Activated CD8-positive, alpha-beta memory T cell treated with anti-CD3 and anti-CD28 coated beads, Interleukin-2, amount 50 U/mL, for 24 hours (primary cell): ENCODE measurements at regions not wholly inside any gene's neighbourhood (a gene's known extent, or its start where the extent isn't known, plus 50 kb on each side); places are given as distances from the start of the nearest gene placed in this dataset.

Source experiments
- DNase-seq: peaks from one replicate; pipeline ENCODE4 v3.0.0-alpha.2; 2020; ENCODE audit errors: extremely low read depth

- DNase-seq: no peak
These were observed 521.9 kb downstream of the PTPRC start for GRCh38 chr1:199160521-199161318.

GRCh38 chr1:199161319-199161680, 522.5 kb downstream of the PTPRC start:
- DNase-seq: no peak

DNA sequence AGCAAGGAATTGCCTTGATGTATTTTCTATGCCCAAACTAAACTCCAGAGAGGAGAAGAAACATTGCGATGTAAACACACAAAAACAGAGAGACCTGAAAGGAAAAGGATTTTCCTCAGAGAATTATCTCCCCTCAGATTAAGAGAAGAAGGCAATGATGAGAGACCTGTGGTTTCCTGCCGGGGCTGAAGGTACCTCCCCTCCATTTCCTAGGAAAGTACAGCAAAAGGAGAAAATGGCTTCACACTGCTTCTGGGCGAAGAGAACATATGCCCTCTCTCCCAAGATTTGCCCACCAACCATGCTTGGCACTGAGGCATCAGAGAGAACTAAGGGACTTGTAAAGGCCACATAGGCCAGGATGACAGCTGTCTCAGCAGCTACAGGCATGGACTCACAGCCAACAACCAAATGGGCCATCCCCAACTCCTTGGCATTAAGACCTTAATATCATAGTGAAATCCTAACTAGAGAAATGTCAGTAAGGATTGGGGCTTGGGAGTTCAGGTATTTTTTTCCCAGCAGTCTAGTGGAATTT, 523.0 kb downstream of the PTPRC start:
- DNase-seq: no peak

DNA sequence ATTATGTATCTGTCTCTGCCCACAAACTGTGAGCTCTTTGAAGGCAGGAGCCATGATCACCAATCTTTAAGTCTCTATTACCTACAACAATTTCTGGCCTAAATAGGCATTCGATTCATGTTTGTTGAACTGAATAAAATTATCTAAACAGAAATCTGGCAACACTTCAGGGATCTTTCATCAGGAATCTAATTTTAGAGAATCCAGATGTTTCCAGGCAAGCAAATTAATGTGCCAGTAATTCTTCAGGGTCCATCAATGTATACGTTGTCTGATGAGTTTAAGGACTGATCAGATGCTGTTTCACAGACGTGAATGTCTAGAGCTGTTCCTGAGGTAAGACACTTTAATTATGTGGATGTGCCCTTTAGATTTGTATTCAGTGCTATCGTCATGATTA, 524.4 kb downstream of the PTPRC start:
- DNase-seq: no peak

DNA sequence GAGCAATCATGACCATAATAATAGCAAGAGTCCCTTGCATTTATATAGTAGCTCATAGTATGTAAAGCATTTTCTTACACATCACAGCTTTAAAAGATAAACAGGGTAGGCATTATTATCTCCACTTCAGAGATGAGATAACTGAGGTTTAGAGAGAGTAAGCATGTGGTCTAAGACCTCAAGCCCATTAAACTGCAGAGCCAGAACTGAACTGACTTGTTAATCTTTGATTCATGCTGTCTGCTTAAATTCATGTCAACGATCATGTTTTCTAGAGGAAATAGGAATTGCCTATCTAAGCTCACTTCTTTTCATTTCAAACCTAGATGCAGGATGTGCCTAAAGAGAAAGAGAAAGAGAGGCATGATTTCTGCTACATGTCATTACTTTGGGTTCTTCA, 524.8 kb downstream of the PTPRC start:
- no peak for DNase-seq

DNA sequence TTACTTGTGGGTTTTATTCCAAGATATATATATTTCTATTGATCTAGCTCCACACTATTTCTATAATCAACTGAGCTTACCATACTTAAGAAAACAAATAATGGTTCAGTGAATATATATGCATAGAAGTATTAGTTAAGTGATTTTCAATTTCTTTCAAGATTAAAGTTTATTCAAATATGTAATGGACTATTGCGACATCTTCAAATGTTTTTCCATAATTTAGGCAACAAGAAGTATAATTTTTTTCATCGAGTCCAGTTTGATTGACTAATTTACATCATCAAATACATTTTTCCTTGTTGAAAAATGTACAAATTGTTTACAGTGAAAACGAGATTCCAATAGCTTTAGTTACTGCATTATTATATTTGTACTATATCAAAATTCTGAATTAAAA, 528.6 kb downstream of the PTPRC start:
- DNase-seq: no peak

DNA sequence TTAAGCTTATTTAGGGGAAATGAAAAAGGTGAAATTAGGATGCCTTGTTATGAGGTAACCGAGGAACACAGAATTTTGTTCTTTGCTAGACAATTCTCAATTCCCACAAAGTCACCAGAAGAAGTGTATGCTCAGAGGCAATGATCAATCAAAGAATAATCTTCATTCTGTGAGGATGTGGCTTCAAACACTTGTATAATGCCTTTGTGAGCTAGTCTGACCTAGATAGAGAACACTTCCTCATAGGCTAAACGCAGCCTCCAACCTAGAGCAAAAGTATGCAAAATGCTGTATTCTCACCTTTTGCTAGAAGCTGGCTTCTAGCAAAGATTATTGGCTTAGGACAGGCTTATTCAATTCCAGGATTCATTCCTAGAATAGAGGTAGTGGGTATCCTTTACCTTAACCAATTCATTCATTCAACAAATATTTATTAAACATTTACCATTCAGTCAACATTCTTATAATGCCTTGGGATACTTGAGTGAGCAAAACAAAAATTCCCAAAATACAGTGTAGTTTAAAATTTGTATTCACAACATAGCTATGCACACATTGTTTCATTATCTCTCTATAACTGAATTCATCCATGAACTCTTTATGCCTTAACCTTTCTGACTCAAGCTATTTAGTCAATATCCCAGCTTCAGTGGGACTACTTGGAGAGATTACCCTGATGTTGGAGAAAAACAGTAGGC, 530.2 kb downstream of the PTPRC start:
- no peak for DNase-seq

- no peak for DNase-seq
These were observed 531.9 kb downstream of the PTPRC start for GRCh38 chr1:199170711-199171110.

DNA sequence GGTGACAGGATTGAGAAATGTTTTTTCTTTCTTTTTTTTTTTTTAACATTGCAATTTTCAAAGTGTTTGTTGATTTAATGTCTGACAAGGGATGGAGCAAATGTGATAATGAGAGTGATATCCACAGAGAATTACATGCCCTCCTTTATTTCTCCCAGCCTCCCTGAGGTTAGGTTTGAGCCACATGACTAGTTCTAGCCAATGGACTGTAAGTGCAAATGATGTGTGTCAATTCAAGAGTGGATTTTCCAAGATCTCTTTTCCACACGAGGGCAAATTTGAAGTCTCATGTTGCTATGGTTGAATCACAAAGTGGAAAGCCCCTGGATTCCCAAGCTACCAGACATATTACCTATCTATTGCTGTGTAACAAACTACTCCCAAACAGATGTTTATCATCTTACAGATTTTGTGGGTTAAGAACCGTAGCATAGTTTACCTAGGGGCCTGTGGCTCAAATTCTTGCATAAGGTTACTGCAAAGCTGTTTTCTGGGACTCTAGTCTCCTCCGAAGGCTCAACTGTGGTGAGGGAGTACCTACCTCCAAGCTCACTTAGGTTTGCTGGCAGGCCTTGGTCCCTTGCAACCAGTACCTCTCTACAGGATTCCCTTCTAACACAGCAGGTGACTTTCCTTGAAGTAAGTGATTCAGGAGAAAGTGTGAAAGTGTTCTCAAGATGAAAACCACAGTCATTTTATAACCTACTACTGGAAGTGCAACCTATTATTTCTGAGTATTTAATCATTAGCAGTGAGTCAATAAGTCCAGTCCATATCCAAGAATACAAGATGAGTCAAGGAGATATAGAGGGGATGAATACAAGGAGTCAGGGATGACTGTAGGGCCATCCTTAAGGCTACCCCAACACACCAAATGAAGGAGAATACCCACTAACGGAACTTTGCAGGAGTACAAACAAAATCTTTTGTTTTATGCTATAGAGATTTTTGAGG, 533.6 kb downstream of the PTPRC start:
- DNase-seq: no peak

- no peak for DNase-seq
These were observed 534.5 kb downstream of the PTPRC start for GRCh38 chr1:199173356-199173755.

- no peak for DNase-seq
These were observed 535.5 kb downstream of the PTPRC start for GRCh38 chr1:199174336-199174735.

DNA sequence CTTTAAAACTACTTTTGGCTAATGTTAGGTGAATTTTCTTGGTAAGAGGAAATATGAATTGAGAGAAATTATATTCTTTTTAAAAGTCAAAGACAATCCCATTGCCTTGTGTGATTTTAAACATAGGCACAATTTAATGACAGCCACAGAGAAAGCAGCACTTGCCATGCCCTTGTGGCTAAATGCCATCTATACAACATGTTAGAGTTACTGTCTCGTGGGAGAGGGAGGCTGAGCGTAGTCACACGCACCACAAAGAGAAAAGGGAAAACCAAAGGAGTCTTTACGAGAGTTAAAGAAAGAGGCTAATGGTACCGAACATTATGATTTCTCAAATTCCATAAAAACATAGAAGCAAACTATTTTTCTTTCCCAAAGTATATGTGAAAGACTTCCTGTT, 537.9 kb downstream of the PTPRC start:
- no peak for DNase-seq

GRCh38 chr1:199177241-199177640, 538.4 kb downstream of the PTPRC start:
- DNase-seq: no peak

DNA sequence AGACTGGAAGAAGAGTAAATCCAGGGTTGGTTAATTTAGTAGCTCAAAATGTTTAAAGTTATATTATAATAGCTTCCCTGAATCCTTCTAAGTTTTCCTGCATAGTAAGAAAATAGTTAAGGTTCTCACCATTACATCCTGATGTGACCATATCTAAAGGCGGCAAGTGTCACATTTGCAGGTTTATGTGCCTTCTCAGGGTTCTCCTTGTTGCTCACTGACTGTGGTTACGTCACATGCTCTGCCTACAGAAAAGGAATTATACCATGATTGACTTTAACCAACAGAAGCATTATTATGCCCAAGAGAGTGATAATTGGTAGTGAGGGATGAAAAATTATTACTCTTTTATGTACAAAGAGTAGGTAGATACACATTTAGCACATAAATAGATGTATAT, 539.8 kb downstream of the PTPRC start:
- no peak for DNase-seq

DNA sequence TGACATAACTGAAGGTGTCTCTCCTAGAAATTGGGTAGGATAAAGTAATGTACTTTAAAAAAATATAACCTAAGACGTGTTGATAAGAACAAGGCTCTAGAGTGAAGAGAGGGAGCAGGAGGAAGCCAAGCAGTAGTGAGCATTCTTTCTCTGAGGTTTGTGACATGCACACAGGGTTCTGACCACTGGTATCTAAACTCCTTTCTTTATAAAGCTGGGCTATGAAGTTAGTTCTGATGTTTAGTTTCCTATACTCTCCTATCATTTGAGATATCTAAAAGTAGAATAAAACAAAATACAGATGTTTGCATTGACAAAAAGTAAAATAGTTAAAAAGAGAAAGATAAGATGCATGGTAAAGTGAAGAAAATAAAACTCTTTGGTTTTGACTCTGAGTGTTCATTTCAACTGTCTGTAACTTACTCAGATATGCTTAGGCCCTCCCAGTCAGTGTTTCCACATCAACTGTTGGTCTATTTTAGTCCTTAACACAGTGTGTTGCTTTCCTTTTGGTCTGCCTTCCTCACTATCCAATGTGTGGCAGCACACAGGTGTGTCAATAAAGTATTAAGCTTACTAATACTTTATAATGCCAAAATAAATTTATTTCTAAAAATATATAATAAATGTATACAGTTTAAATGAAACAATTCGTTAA, 543.5 kb downstream of the PTPRC start:
- no peak for DNase-seq

DNA sequence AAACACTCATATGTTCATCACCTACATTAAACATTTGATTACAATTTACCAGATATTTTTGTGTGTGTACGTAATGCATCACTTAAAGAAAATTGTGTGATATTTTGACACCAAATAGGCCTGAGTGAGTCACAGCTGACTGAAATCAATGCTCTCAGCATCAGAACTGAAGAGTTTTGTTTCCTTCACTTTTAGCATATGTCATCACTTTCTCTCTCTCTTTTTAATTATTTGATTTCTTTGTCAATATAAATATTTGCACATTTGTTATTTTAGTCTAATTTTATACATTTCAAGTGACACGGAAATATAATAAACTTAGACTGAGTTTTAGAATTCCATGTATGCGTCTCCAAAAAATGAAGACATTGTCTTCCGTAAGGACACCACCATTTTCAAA, 545.3 kb downstream of the PTPRC start:
- no peak for DNase-seq

DNA sequence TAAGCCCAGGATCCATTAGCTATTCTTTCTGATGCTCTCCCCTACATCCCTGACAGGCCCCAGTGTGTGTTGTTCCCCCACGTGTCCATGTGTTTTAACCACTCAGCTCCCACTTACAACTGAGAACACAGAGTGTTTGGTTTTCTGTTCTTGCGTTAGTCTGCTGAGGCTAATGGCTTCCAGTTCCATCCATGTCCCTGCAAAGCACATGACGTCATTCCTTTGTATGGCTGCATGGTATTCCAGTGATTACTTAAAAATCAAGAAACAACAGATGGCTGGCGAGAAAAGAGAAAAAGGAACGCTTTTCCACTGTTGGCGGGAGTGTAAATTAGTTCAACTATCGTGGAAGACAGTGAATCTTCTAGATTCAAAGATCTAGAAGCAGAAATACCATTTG, 556.0 kb downstream of the PTPRC start:
- no peak for DNase-seq

- no peak for DNase-seq
These were observed 558.9 kb downstream of the PTPRC start for GRCh38 chr1:199197695-199198094.

- no peak for DNase-seq
These were observed 563.5 kb downstream of the PTPRC start for GRCh38 chr1:199202331-199202730.

DNA sequence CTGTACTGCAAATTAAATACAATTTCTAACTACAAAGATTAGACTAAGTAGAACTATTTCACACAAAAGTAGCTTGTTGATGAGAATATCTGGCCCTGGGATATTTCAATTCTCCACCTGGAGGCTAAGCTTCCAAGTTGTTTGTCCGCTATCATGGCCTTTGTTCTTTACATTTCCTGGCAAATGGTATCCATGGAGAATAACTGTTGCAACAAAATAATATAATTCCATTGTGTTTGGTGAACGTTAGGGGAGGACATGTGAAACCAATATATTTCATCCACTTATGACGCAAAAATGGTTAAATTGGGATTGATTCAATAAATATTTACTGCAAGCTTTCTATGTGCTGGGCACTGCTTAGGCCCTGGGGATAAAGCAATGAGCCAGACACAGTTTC, 565.4 kb downstream of the PTPRC start:
- DNase-seq: no peak

- DNase-seq: no peak
These were observed 567.1 kb downstream of the PTPRC start for GRCh38 chr1:199205740-199206441.
